Vagina (tissue), 2 donors: ENCODE measurements at regions not wholly inside any gene's neighbourhood (a gene's known extent, or its start where the extent isn't known, plus 50 kb on each side); places are given as distances from the start of the nearest gene placed in this dataset.

ENCODE experiments used
- DNase-seq, 2 donors: peaks; one replicate each; pipeline ENCODE4 v3.0.0-alpha.2; 2017; ENCODE audit errors: extremely low spot score in 2 of 2
- H3K27ac ChIP-seq: fragments of 200-600 bp; sonication (generic); one replicate; pipeline ENCODE4 v1.5.1; 2019
- H3K27me3 ChIP-seq: fragments of 200-600 bp; sonication (generic); one replicate; pipeline ENCODE4 v1.5.1; 2019
- H3K36me3 ChIP-seq, 2 donors: fragments of 200-600 bp; sonication (generic); one replicate each; pipeline ENCODE4 v1.5.1; 2017 to 2019
- H3K4me1 ChIP-seq: fragments of 200-600 bp; sonication (generic); one replicate; pipeline ENCODE4 v1.5.1; 2019
- H3K4me3 ChIP-seq, 2 donors: fragments of 200-600 bp; sonication (generic); 1 replicate in 1 of 2; 2 replicates in 1 of 2; pipeline ENCODE4 v1.5.1; 2016 to 2019
- H3K9me3 ChIP-seq: fragments of 200-600 bp; sonication (generic); one replicate; pipeline ENCODE4 v1.5.1; 2019
- POLR2A ChIP-seq, 2 donors: fragments of 450-650 bp; IDR thresholded peaks; one replicate each; pipeline ENCODE4 v1.6.1; 2017; ENCODE audit warnings: antibody characterized with exemption in 2 of 2, mild to moderate bottlenecking in 2 of 2, moderate library complexity in 2 of 2
- POLR2AphosphoS5 ChIP-seq, 2 donors: sonication (generic); formaldehyde crosslinking; IDR thresholded peaks; one replicate each; pipeline ENCODE4 v1.9.0; 2017; ENCODE audit warnings: antibody characterized with exemption in 2 of 2, mild to moderate bottlenecking in 2 of 2, low read depth in 1 of 2; ENCODE audit not compliant: insufficient read depth in 1 of 2
- intact Hi-C: fragments of 100-400 bp; cut with DNase I; formaldehyde crosslinking; loops from one replicate; pipeline ENCODE4 v1.15.1; 2023
- TF ChIP-seq, protein P1 (sequence below), 3 experiments: fragments of 450-650 bp in 2 of 3; fragments of 200-600 bp in 1 of 3; sonication (generic) in 1 of 3; IDR thresholded peaks; one replicate each; pipeline ENCODE4 v1.5.1; 2017 to 2019; ENCODE audit warnings: antibody characterized with exemption in 3 of 3, mild to moderate bottlenecking in 2 of 3, moderate library complexity in 2 of 3

- DNase-seq: no peak
- TF ChIP-seq POLR2AphosphoS5 (IDR thresholded peaks at IDR 0.05; ENCODE audit: insufficient read depth in 1 of 2, low read depth in 1 of 2) (no peak), POLR2A (IDR thresholded peaks at IDR 0.05) (no peak)
- TF ChIP-seq, protein P1, sequence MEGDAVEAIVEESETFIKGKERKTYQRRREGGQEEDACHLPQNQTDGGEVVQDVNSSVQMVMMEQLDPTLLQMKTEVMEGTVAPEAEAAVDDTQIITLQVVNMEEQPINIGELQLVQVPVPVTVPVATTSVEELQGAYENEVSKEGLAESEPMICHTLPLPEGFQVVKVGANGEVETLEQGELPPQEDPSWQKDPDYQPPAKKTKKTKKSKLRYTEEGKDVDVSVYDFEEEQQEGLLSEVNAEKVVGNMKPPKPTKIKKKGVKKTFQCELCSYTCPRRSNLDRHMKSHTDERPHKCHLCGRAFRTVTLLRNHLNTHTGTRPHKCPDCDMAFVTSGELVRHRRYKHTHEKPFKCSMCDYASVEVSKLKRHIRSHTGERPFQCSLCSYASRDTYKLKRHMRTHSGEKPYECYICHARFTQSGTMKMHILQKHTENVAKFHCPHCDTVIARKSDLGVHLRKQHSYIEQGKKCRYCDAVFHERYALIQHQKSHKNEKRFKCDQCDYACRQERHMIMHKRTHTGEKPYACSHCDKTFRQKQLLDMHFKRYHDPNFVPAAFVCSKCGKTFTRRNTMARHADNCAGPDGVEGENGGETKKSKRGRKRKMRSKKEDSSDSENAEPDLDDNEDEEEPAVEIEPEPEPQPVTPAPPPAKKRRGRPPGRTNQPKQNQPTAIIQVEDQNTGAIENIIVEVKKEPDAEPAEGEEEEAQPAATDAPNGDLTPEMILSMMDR (IDR thresholded peaks at IDR 0.05): no peak
- Histone ChIP-seq H3K27ac (no peak overlapping the region), H3K4me1 (no peaks in the 10 kb centered on the region), H3K36me3 (no peaks in the 10 kb centered on the region), H3K4me3 (no peak overlapping the region), H3K27me3 (no peaks in the 10 kb centered on the region), H3K9me3 (no peaks in the 10 kb centered on the region)
- intact Hi-C loops: no loop called here
Measured at GRCh38 chr12:60689137-60689536, 1093.3 kb downstream of the SLC16A7 start.

DNA sequence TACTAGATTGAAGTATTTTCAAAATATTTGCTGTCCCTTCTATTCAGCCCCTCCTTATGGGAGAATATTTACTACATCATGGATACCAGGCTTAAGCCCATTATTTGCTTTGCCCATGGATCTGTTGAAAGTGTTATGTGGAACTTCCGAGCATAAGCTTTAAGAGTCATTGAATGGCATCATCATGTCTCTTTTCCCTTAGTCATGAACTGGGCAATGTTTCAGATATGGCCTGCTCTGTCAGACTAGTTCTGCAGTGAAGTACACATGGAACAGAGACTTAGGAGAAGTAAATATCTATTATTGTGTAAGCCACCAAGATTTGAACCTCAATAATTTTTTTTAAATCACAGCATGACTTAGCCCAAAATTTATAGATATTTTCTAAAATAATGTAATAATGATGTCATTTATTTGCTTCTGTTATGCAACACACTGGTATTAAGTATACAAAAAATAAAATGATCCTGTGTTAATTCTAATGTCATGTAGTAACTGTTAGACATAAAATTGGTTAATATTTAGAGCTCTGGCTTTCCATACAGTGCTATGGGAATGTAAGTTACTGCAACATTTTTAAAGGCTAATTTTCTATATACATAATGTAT lies 1097.3 kb downstream of the SLC16A7 start:
- no peak for DNase-seq
- TF ChIP-seq, protein P1 (IDR thresholded peaks at IDR 0.05): no peak
- TF ChIP-seq POLR2A (IDR thresholded peaks at IDR 0.05) (no peak), POLR2AphosphoS5 (IDR thresholded peaks at IDR 0.05; ENCODE audit: insufficient read depth in 1 of 2, low read depth in 1 of 2) (no peak)
- intact Hi-C loops: no loop called here
- no peak overlapping the region for H3K27ac ChIP-seq
- no peaks in the 10 kb centered on the region for H3K36me3 ChIP-seq
- H3K4me3 ChIP-seq: no peak overlapping the region
- no peaks in the 10 kb centered on the region for H3K4me1 ChIP-seq
- H3K27me3 ChIP-seq: no peaks in the 10 kb centered on the region
- H3K9me3 ChIP-seq: no peaks in the 10 kb centered on the region

- H3K4me3 ChIP-seq: no peak overlapping the region
- intact Hi-C loops: no loop called here
- no peaks in the 10 kb centered on the region for H3K36me3 ChIP-seq
- H3K27ac ChIP-seq: no peak overlapping the region
- no peak for DNase-seq
- no peaks in the 10 kb centered on the region for H3K9me3 ChIP-seq
- H3K27me3 ChIP-seq: no peaks in the 10 kb centered on the region
- no peaks in the 10 kb centered on the region for H3K4me1 ChIP-seq
- no peak for TF ChIP-seq POLR2AphosphoS5 (IDR thresholded peaks at IDR 0.05; ENCODE audit: insufficient read depth in 1 of 2, low read depth in 1 of 2)
- TF ChIP-seq POLR2A (IDR thresholded peaks at IDR 0.05): no peak
- TF ChIP-seq, protein P1 (IDR thresholded peaks at IDR 0.05): no peak
Measured at GRCh38 chr12:60704171-60704914, 1108.5 kb downstream of the SLC16A7 start.

GRCh38 chr12:60710246-60710645 lies 1114.4 kb downstream of the SLC16A7 start:
- TF ChIP-seq POLR2AphosphoS5 (IDR thresholded peaks at IDR 0.05; ENCODE audit: insufficient read depth in 1 of 2, low read depth in 1 of 2): no peak
- TF ChIP-seq POLR2A (IDR thresholded peaks at IDR 0.05): no peak
- TF ChIP-seq, protein P1 (IDR thresholded peaks at IDR 0.05): no peak
- Histone ChIP-seq H3K4me3 (no peak overlapping the region), H3K36me3 (no peaks in the 10 kb centered on the region), H3K27me3 (no peaks in the 10 kb centered on the region), H3K4me1 (no peaks in the 10 kb centered on the region), H3K27ac (no peak overlapping the region), H3K9me3 (no peaks in the 10 kb centered on the region)
- intact Hi-C loops: no loop called here
- no peak for DNase-seq
